ELR (cell line): ENCODE measurements at regions not wholly inside any gene's neighbourhood (a gene's known extent, or its start where the extent isn't known, plus 50 kb on each side); places are given as distances from the start of the nearest gene placed in this dataset.
"Not testable (repeated sequence)": the region's sequence is repeated elsewhere in the genome, so short reads cannot be mapped to it uniquely, and the experiment has no call there.

Experiments used
- DNase-seq: peaks from one replicate; pipeline ENCODE4 v3.0.0-alpha.2; 2015; ENCODE audit warnings: low read depth

GRCh38 chr11:38155856-38156255, 1557.8 kb upstream of the RAG2 start:
- DNase-seq: no peak

GRCh38 chr11:38153985-38154384, 1555.9 kb upstream of the RAG2 start:
- DNase-seq: no peak

- no peak for DNase-seq
Measured at GRCh38 chr11:38143852-38144251, 1545.8 kb upstream of the RAG2 start.

GRCh38 chr11:38138972-38139371, 1540.9 kb upstream of the RAG2 start:
- no peak for DNase-seq

GRCh38 chr11:38136887-38137286, 1538.9 kb upstream of the RAG2 start:
- DNase-seq: no peak

GRCh38 chr11:38131535-38131934, 1533.5 kb upstream of the RAG2 start:
- no peak for DNase-seq

GRCh38 chr11:38130976-38131375, 1532.9 kb upstream of the RAG2 start:
- DNase-seq: no peak

- DNase-seq: no peak
Measured at GRCh38 chr11:38130514-38130913, 1532.5 kb upstream of the RAG2 start.

GRCh38 chr11:38123673-38124072, 1525.6 kb upstream of the RAG2 start:
- DNase-seq: no peak

GRCh38 chr11:38116616-38117015, 1518.6 kb upstream of the RAG2 start:
- DNase-seq: not testable (repeated sequence)

GRCh38 chr11:38115381-38115780, 1517.3 kb upstream of the RAG2 start:
- DNase-seq: not testable (repeated sequence)

GRCh38 chr11:38100836-38101462, 1502.9 kb upstream of the RAG2 start:
- DNase-seq: no peak

GRCh38 chr11:38095268-38095667, 1497.2 kb upstream of the RAG2 start:
- no peak for DNase-seq

GRCh38 chr11:38089726-38090125, 1491.7 kb upstream of the RAG2 start:
- no peak for DNase-seq

- DNase-seq: no peak
Measured at GRCh38 chr11:38060920-38061319, 1462.9 kb upstream of the RAG2 start.

GRCh38 chr11:38060136-38060535, 1462.1 kb upstream of the RAG2 start:
- no peak for DNase-seq

- no peak for DNase-seq
Measured at GRCh38 chr11:38046571-38047135, 1448.6 kb upstream of the RAG2 start.

GRCh38 chr11:38043060-38043459, 1445.0 kb upstream of the RAG2 start:
- no peak for DNase-seq

- no peak for DNase-seq
Measured at GRCh38 chr11:38038777-38039176, 1440.7 kb upstream of the RAG2 start.

GRCh38 chr11:38019072-38019775, 1421.2 kb upstream of the RAG2 start:
- peak; percentile 0 for DNase-seq

- DNase-seq: no peak
Measured at GRCh38 chr11:38014405-38014804, 1416.4 kb upstream of the RAG2 start.

- no peak for DNase-seq
Measured at GRCh38 chr11:38013157-38013556, 1415.1 kb upstream of the RAG2 start.

GRCh38 chr11:38011496-38011895, 1413.5 kb upstream of the RAG2 start:
- no peak for DNase-seq

GRCh38 chr11:38009932-38010331, 1411.9 kb upstream of the RAG2 start:
- no peak for DNase-seq
